ENCODE measurements at regions not wholly inside any gene's neighbourhood (a gene's known extent, or its start where the extent isn't known, plus 50 kb on each side); places are given as distances from the start of the nearest gene placed in this dataset.
A peak's percentile ranks its signal among the peaks of the same experiment; 100 is the strongest.
"Not testable (repeated sequence)": the region's sequence is repeated elsewhere in the genome, so short reads cannot be mapped to it uniquely, and the experiment has no call there.

- DNase-seq (ENCODE audit: low spot score); CTCF ChIA-PET (ENCODE audit: unreplicated experiment); H3K9me3 ChIP-seq (ENCODE audit: low read length); BruUV-seq (replicated peaks); H3K79me2 ChIP-seq (ENCODE audit: insufficient read depth, low read depth, low read length); H3K4me2 ChIP-seq (ENCODE audit: low read length); H3K9me2 ChIP-seq (ENCODE audit: insufficient read depth, low read length); intact Hi-C loops (cut with micrococcal nuclease; ENCODE audit: unreplicated experiment); H4K20me1 ChIP-seq (ENCODE audit: insufficient read depth, low read length); H3K4me1 ChIP-seq (ENCODE audit: insufficient read depth, low read length, poor library complexity, severe bottlenecking); H3K4me3 ChIP-seq (ENCODE audit: low read depth, low read length, poor library complexity, severe bottlenecking); H2AFZ ChIP-seq (ENCODE audit: low read length); POLR2A ChIA-PET; H3K36me3 ChIP-seq (ENCODE audit: insufficient read depth, low read length); H3K27ac ChIP-seq (ENCODE audit: low read depth, low read length, poor library complexity, severe bottlenecking): not testable (repeated sequence)
These were observed 51.7 kb upstream of the PAXBP1 start for GRCh38 chr21:32823296-32823695.

GRCh38 chr21:32824950-32825349 lies 53.4 kb upstream of the PAXBP1 start:
- no peaks in the 10 kb centered on the region for H3K79me2 ChIP-seq (ENCODE audit: insufficient read depth, low read depth, low read length)
- intact Hi-C loops (cut with micrococcal nuclease; ENCODE audit: unreplicated experiment), result no loop called here
- no peaks in the 10 kb centered on the region for H4K20me1 ChIP-seq (ENCODE audit: insufficient read depth, low read length)
- no TSS peak for BruUV-seq (replicated peaks)
- H3K4me2 ChIP-seq (ENCODE audit: low read length), result no peak overlapping the region
- H3K4me1 ChIP-seq (ENCODE audit: insufficient read depth, low read length, poor library complexity, severe bottlenecking), result no peaks in the 10 kb centered on the region
- ChIA-PET POLR2A (no interaction called here), CTCF (ENCODE audit: unreplicated experiment) (no interaction called here)
- no peak for TF ChIP-seq CTCF (conservative IDR thresholded peaks at IDR 0.05; ENCODE audit: low read length)
- H3K27ac ChIP-seq (ENCODE audit: low read depth, low read length, poor library complexity, severe bottlenecking), result no peak overlapping the region
- H3K4me3 ChIP-seq (ENCODE audit: low read depth, low read length, poor library complexity, severe bottlenecking), result no peak overlapping the region
- no peak overlapping the region for H2AFZ ChIP-seq (ENCODE audit: low read length)
- H3K9me2 ChIP-seq (ENCODE audit: insufficient read depth, low read length), result no peaks in the 10 kb centered on the region
- DNase-seq (ENCODE audit: low spot score), result no peak
- H3K36me3 ChIP-seq (ENCODE audit: insufficient read depth, low read length), result no peaks in the 10 kb centered on the region
- no peaks in the 10 kb centered on the region for H3K9me3 ChIP-seq (ENCODE audit: low read length)

DNA sequence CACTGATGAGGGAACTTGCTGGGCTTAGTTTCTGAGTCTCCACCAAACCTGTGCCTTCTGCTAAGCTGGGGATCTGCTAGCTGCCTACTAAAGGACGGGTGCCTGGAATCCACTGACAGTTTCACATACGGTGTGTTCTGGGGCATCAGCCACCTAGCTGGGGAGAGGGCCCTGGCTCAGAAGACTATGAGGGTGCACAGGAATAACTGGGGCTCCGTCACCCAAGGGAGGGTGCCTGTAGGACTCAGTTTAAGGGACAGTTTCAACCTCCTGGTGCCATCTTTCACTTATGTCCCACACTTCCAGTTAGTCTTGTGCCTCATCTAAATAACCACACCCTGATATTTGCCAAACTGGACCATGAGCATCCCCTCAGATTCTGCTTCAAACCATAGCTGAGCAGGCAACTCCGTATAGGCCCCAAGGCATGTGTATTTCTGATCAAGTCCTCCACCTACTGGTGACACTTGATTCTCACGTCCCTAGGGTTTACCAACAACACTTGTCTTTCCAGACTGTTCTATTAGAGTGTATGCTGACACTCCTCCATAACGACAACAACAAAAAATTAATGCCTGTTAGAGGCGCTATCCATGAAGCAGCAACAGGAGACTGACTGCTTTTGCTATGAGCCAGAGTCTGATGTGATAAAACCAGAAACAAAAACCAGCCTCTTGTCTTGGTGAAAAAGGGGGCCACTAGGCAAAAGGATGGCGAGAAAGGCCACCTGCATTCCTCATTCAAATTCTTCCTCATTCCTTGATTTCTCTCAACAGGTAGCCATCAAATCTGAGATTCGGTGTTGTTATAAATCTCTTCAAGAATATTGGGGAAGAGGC lies 55.0 kb upstream of the PAXBP1 start:
- DNase-seq (ENCODE audit: low spot score), result peak; percentile 45

More for the DNA sequence above, 55.0 kb upstream of the PAXBP1 start:
- no peaks in the 10 kb centered on the region for H4K20me1 ChIP-seq (ENCODE audit: insufficient read depth, low read length)
- ChIA-PET CTCF (ENCODE audit: unreplicated experiment) (no interaction called here), POLR2A (interaction anchor here (0.6 kb wide), 1 partner anchor 969 kb away, joined by 3 read pairs; no protein-coding TSS in a partner anchor)
- no peaks in the 10 kb centered on the region for H3K4me1 ChIP-seq (ENCODE audit: insufficient read depth, low read length, poor library complexity, severe bottlenecking)
- no peak overlapping the region for H3K4me2 ChIP-seq (ENCODE audit: low read length)
- no TSS peak for BruUV-seq (replicated peaks)
- intact Hi-C loops (cut with micrococcal nuclease; ENCODE audit: unreplicated experiment), result loop anchor here (1.0 kb wide), 1 partner anchor 173 kb away; no protein-coding TSS in a partner anchor
- no peak overlapping the region for H3K27ac ChIP-seq (ENCODE audit: low read depth, low read length, poor library complexity, severe bottlenecking)
- TF ChIP-seq EZH2phosphoT487 (IDR thresholded peaks at IDR 0.05; ENCODE audit: borderline replicate concordance, low read depth, low read length) (no peak), CTCF (conservative IDR thresholded peaks at IDR 0.05; ENCODE audit: low read length) (peak; percentile 68)
- no peak overlapping the region for H3K4me3 ChIP-seq (ENCODE audit: low read depth, low read length, poor library complexity, severe bottlenecking)
- no peak overlapping the region for H2AFZ ChIP-seq (ENCODE audit: low read length)
- no peaks in the 10 kb centered on the region for H3K9me2 ChIP-seq (ENCODE audit: insufficient read depth, low read length)
- H3K79me2 ChIP-seq (ENCODE audit: insufficient read depth, low read depth, low read length), result no peaks in the 10 kb centered on the region
- H3K9me3 ChIP-seq (ENCODE audit: low read length), result no peaks in the 10 kb centered on the region
- no peaks in the 10 kb centered on the region for H3K36me3 ChIP-seq (ENCODE audit: insufficient read depth, low read length)
